Sigmoid colon (tissue), 4 donors: ENCODE measurements at regions not wholly inside any gene's neighbourhood (a gene's known extent, or its start where the extent isn't known, plus 50 kb on each side); places are given as distances from the start of the nearest gene placed in this dataset.

ENCODE experiments used
- CTCF ChIP-seq, 4 experiments: fragments of 450-650 bp in 3 of 4; fragments of 200-600 bp in 1 of 4; IDR thresholded peaks; one replicate each; pipeline ENCODE4 v1.5.1; 2016 to 2019; ENCODE audit warnings: antibody characterized with exemption in 4 of 4, mild to moderate bottlenecking in 3 of 4, moderate library complexity in 2 of 4
- POLR2A ChIP-seq, 2 donors: fragments of 450-650 bp; IDR thresholded peaks; one replicate each; pipeline ENCODE4 v1.6.1; 2016; ENCODE audit warnings: antibody characterized with exemption in 2 of 2, mild to moderate bottlenecking in 2 of 2, moderate library complexity in 2 of 2
- POLR2AphosphoS5 ChIP-seq, 4 donors: sonication (generic); formaldehyde crosslinking; IDR thresholded peaks; one replicate each; pipeline ENCODE4 v1.6.1; 2017; ENCODE audit warnings: antibody characterized with exemption in 4 of 4

- TF ChIP-seq CTCF (IDR thresholded peaks at IDR 0.05), result no peak
- no peak for TF ChIP-seq POLR2AphosphoS5 (IDR thresholded peaks at IDR 0.05)
- no peak for TF ChIP-seq POLR2A (IDR thresholded peaks at IDR 0.05)
Observed at GRCh38 chr3:188946351-188947240, 225.2 kb upstream of the TPRG1 start.
